GM19397 (cell line): ENCODE measurements at regions not wholly inside any gene's neighbourhood (a gene's known extent, or its start where the extent isn't known, plus 50 kb on each side); places are given as distances from the start of the nearest gene placed in this dataset.
"Not testable (repeated sequence)": the region's sequence is repeated elsewhere in the genome, so short reads cannot be mapped to it uniquely, and the experiment has no call there.

Source experiments
- ATAC-seq: cut with Tn5 transposase; IDR thresholded peaks from one replicate; pipeline ENCODE4 v1.9.1; 2021; ENCODE audit warnings: mild to moderate bottlenecking, moderate library complexity; ENCODE audit not compliant: unreplicated experiment

- no peak for ATAC-seq
These were observed 797.3 kb downstream of the XPNPEP1 start for GRCh38 chr10:109126016-109126415.

GRCh38 chr10:109115179-109115578 lies 808.1 kb downstream of the XPNPEP1 start:
- no peak for ATAC-seq

GRCh38 chr10:109114579-109114978 lies 808.7 kb downstream of the XPNPEP1 start:
- no peak for ATAC-seq

- no peak for ATAC-seq
These were observed 816.7 kb downstream of the XPNPEP1 start for GRCh38 chr10:109106604-109107003.

- no peak for ATAC-seq
These were observed 817.6 kb downstream of the XPNPEP1 start for GRCh38 chr10:109105725-109106124.

- ATAC-seq = no peak
These were observed 818.5 kb downstream of the XPNPEP1 start for GRCh38 chr10:109104806-109105205.

GRCh38 chr10:109103278-109103677 lies 820.0 kb downstream of the XPNPEP1 start:
- ATAC-seq = no peak

- ATAC-seq = no peak
These were observed 833.5 kb downstream of the XPNPEP1 start for GRCh38 chr10:109089779-109090178.

- no peak for ATAC-seq
These were observed 851.8 kb downstream of the XPNPEP1 start for GRCh38 chr10:109071539-109071938.

GRCh38 chr10:109070492-109070891 lies 852.8 kb downstream of the XPNPEP1 start:
- ATAC-seq = no peak

GRCh38 chr10:109067031-109067430 lies 856.3 kb downstream of the XPNPEP1 start:
- ATAC-seq = no peak

GRCh38 chr10:109065821-109066220 lies 857.5 kb downstream of the XPNPEP1 start:
- no peak for ATAC-seq

GRCh38 chr10:109062371-109062770 lies 860.9 kb downstream of the XPNPEP1 start:
- no peak for ATAC-seq

GRCh38 chr10:109055243-109055642 lies 868.1 kb downstream of the XPNPEP1 start:
- ATAC-seq = no peak

- no peak for ATAC-seq
These were observed 875.5 kb downstream of the XPNPEP1 start for GRCh38 chr10:109047856-109048255.

GRCh38 chr10:109046427-109046826 lies 876.9 kb downstream of the XPNPEP1 start:
- ATAC-seq = not testable (repeated sequence)

GRCh38 chr10:109040622-109041021 lies 882.7 kb downstream of the XPNPEP1 start:
- no peak for ATAC-seq

GRCh38 chr10:109037978-109038377 lies 885.3 kb downstream of the XPNPEP1 start:
- ATAC-seq = no peak

GRCh38 chr10:109030581-109031210 lies 892.6 kb downstream of the XPNPEP1 start:
- no peak for ATAC-seq

GRCh38 chr10:109029870-109030269 lies 893.4 kb downstream of the XPNPEP1 start:
- ATAC-seq = no peak

GRCh38 chr10:109027534-109028185 lies 895.7 kb downstream of the XPNPEP1 start:
- no peak for ATAC-seq

GRCh38 chr10:109025172-109025571 lies 898.1 kb downstream of the XPNPEP1 start:
- no peak for ATAC-seq
